Gastrocnemius medialis (tissue), 4 donors: ENCODE measurements at regions not wholly inside any gene's neighbourhood (a gene's known extent, or its start where the extent isn't known, plus 50 kb on each side); places are given as distances from the start of the nearest gene placed in this dataset.

Experiments used
- POLR2A ChIP-seq, 2 donors: fragments of 450-650 bp; IDR thresholded peaks; one replicate each; pipeline ENCODE4 v1.6.1; 2017; ENCODE audit warnings: antibody characterized with exemption in 2 of 2, mild to moderate bottlenecking in 2 of 2, moderate library complexity in 2 of 2
- TF ChIP-seq, protein P1 (sequence below), 5 experiments: fragments of 450-650 bp in 3 of 5; fragments of 200-600 bp in 2 of 5; sonication (generic) in 2 of 5; IDR thresholded peaks in 4 of 5; conservative IDR thresholded peaks in 1 of 5; 1 replicate in 4 of 5; 2 replicates in 1 of 5; pipeline ENCODE4 v1.5.1; 2016 to 2019; ENCODE audit warnings: antibody characterized with exemption in 5 of 5, mild to moderate bottlenecking in 3 of 5, moderate library complexity in 3 of 5

- TF ChIP-seq, protein P1, sequence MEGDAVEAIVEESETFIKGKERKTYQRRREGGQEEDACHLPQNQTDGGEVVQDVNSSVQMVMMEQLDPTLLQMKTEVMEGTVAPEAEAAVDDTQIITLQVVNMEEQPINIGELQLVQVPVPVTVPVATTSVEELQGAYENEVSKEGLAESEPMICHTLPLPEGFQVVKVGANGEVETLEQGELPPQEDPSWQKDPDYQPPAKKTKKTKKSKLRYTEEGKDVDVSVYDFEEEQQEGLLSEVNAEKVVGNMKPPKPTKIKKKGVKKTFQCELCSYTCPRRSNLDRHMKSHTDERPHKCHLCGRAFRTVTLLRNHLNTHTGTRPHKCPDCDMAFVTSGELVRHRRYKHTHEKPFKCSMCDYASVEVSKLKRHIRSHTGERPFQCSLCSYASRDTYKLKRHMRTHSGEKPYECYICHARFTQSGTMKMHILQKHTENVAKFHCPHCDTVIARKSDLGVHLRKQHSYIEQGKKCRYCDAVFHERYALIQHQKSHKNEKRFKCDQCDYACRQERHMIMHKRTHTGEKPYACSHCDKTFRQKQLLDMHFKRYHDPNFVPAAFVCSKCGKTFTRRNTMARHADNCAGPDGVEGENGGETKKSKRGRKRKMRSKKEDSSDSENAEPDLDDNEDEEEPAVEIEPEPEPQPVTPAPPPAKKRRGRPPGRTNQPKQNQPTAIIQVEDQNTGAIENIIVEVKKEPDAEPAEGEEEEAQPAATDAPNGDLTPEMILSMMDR (IDR thresholded peaks at IDR 0.05 in 4 of 5, conservative IDR thresholded peaks at IDR 0.05 in 1 of 5), result no peak
- no peak for TF ChIP-seq POLR2A (IDR thresholded peaks at IDR 0.05)
These were observed 67.8 kb upstream of the SOX9 start for GRCh38 chr17:72053036-72053435.
